Ishikawa (cell line): ENCODE measurements at regions not wholly inside any gene's neighbourhood (a gene's known extent, or its start where the extent isn't known, plus 50 kb on each side); places are given as distances from the start of the nearest gene placed in this dataset.

Experiments
- CEBPB ChIP-seq: IDR thresholded peaks from 2 replicates; pipeline ENCODE4 v1.6.1; 2012
- CREB1 ChIP-seq: IDR thresholded peaks from 2 replicates; pipeline ENCODE4 v1.6.1; 2012; ENCODE audit warnings: low read depth
- EGR1 ChIP-seq: IDR thresholded peaks from 2 replicates; pipeline ENCODE4 v1.6.1; 2012
- EP300 ChIP-seq: IDR thresholded peaks from 2 replicates; pipeline ENCODE4 v1.6.1; 2012; ENCODE audit warnings: borderline replicate concordance
- NFIC ChIP-seq: IDR thresholded peaks from 2 replicates; pipeline ENCODE4 v1.6.1; 2012
- RAD21 ChIP-seq: IDR thresholded peaks from 2 replicates; pipeline ENCODE4 v1.6.1; 2012; ENCODE audit warnings: low read depth
- TAF1 ChIP-seq: IDR thresholded peaks from 2 replicates; pipeline ENCODE4 v1.6.1; 2012; ENCODE audit warnings: low read depth, mild to moderate bottlenecking
- TEAD4 ChIP-seq: IDR thresholded peaks from 2 replicates; pipeline ENCODE4 v1.6.1; 2012
- YY1 ChIP-seq: IDR thresholded peaks from 2 replicates; pipeline ENCODE4 v1.6.1; 2012; ENCODE audit warnings: low read depth
- TF ChIP-seq, protein P1 (sequence below): IDR thresholded peaks from 2 replicates; pipeline ENCODE4 v1.6.1; 2012; ENCODE audit warnings: low read depth, mild to moderate bottlenecking
- TF ChIP-seq, protein P2 (sequence below): IDR thresholded peaks from 2 replicates; pipeline ENCODE4 v1.6.1; 2012
- TF ChIP-seq, protein P3 (sequence below): IDR thresholded peaks from 2 replicates; pipeline ENCODE4 v1.6.1; 2012

DNA sequence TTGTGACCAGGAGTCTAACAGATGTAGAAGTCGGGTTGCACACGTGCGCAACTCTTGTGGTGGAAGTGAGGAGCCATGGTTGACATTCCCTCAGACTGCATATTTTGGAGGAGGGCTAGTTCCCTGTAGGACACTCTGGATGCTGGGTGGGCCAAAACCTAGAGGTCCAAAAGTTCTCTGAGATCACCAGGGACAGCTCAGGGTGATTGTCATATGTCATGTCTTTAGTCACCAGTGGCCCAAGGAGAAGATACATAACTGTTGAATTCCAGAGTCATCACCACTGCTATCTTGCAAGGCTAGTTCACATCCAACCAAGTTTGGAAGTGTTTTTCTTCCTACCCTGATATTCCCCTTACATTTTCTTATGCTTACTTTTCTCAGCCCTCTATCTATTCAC is 95.2 kb upstream of the C3orf80 start:
- TF ChIP-seq YY1 (no peak), TAF1 (no peak), EP300 (no peak), NFIC (no peak), TEAD4 (no peak), EGR1 (no peak), CEBPB (no peak), CREB1 (no peak), RAD21 (no peak)
- TF ChIP-seq, protein P1, sequence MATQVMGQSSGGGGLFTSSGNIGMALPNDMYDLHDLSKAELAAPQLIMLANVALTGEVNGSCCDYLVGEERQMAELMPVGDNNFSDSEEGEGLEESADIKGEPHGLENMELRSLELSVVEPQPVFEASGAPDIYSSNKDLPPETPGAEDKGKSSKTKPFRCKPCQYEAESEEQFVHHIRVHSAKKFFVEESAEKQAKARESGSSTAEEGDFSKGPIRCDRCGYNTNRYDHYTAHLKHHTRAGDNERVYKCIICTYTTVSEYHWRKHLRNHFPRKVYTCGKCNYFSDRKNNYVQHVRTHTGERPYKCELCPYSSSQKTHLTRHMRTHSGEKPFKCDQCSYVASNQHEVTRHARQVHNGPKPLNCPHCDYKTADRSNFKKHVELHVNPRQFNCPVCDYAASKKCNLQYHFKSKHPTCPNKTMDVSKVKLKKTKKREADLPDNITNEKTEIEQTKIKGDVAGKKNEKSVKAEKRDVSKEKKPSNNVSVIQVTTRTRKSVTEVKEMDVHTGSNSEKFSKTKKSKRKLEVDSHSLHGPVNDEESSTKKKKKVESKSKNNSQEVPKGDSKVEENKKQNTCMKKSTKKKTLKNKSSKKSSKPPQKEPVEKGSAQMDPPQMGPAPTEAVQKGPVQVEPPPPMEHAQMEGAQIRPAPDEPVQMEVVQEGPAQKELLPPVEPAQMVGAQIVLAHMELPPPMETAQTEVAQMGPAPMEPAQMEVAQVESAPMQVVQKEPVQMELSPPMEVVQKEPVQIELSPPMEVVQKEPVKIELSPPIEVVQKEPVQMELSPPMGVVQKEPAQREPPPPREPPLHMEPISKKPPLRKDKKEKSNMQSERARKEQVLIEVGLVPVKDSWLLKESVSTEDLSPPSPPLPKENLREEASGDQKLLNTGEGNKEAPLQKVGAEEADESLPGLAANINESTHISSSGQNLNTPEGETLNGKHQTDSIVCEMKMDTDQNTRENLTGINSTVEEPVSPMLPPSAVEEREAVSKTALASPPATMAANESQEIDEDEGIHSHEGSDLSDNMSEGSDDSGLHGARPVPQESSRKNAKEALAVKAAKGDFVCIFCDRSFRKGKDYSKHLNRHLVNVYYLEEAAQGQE, result no peak
- TF ChIP-seq, protein P2, sequence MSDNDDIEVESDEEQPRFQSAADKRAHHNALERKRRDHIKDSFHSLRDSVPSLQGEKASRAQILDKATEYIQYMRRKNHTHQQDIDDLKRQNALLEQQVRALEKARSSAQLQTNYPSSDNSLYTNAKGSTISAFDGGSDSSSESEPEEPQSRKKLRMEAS, result no peak
- TF ChIP-seq, protein P3, sequence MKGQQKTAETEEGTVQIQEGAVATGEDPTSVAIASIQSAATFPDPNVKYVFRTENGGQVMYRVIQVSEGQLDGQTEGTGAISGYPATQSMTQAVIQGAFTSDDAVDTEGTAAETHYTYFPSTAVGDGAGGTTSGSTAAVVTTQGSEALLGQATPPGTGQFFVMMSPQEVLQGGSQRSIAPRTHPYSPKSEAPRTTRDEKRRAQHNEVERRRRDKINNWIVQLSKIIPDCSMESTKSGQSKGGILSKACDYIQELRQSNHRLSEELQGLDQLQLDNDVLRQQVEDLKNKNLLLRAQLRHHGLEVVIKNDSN, result no peak
